ENCODE measurements at regions not wholly inside any gene's neighbourhood (a gene's known extent, or its start where the extent isn't known, plus 50 kb on each side); places are given as distances from the start of the nearest gene placed in this dataset.

DNA sequence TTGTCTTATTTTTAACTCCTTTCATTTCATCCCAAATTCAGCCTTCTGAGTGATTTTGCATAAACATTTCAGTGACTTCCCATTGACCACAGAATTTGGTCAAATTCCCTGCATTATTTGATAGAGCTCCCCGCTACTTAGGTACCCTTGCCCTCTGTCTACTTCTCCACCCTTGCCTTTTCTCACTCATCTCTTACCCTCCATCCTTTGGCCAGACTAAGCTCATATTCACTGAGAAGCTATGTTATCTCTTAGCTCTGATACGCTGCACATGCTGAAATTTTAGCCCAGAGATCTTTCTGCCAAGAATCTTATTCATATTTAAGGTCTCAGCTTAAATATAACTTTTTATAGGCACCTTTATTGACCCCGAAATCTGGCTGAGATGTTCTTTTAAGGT lies 1031.9 kb downstream of the ADGRL3 start:
- Histone ChIP-seq H3K27me3 (ENCODE audit: control insufficient read depth, insufficient read depth, low read length) (no peaks in the 10 kb centered on the region), H3K36me3 (ENCODE audit: control insufficient read depth in 2 of 3, insufficient read depth in 3 of 3, low read length in 3 of 3) (no peaks in the 10 kb centered on the region), H3K9ac (ENCODE audit: low read length in 3 of 3) (no peak overlapping the region), H3K4me3 (ENCODE audit: low read length in 3 of 3) (no peak overlapping the region), H3K27ac (ENCODE audit: low read depth in 2 of 2, low read length in 2 of 2) (no peak overlapping the region), H3K4me1 (ENCODE audit: control insufficient read depth in 2 of 3, insufficient read depth in 2 of 3, low read depth in 1 of 3, low read length in 3 of 3) (no peaks in the 10 kb centered on the region), H3K9me3 (ENCODE audit: control insufficient read depth in 2 of 3, insufficient read depth in 1 of 3, low read length in 3 of 3) (peaks cover 0 to 5% (median 0%) of the 10 kb centered on the region in 3 donors)
- no peak for FAIRE-seq
- intact Hi-C loops (cut with DNase I): no loop called here
- no peak for DNase-seq
- TF ChIP-seq, protein P1, sequence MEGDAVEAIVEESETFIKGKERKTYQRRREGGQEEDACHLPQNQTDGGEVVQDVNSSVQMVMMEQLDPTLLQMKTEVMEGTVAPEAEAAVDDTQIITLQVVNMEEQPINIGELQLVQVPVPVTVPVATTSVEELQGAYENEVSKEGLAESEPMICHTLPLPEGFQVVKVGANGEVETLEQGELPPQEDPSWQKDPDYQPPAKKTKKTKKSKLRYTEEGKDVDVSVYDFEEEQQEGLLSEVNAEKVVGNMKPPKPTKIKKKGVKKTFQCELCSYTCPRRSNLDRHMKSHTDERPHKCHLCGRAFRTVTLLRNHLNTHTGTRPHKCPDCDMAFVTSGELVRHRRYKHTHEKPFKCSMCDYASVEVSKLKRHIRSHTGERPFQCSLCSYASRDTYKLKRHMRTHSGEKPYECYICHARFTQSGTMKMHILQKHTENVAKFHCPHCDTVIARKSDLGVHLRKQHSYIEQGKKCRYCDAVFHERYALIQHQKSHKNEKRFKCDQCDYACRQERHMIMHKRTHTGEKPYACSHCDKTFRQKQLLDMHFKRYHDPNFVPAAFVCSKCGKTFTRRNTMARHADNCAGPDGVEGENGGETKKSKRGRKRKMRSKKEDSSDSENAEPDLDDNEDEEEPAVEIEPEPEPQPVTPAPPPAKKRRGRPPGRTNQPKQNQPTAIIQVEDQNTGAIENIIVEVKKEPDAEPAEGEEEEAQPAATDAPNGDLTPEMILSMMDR (IDR thresholded peaks at IDR 0.05; ENCODE audit: borderline replicate concordance, extremely low read depth, insufficient read depth): no peak

DNA sequence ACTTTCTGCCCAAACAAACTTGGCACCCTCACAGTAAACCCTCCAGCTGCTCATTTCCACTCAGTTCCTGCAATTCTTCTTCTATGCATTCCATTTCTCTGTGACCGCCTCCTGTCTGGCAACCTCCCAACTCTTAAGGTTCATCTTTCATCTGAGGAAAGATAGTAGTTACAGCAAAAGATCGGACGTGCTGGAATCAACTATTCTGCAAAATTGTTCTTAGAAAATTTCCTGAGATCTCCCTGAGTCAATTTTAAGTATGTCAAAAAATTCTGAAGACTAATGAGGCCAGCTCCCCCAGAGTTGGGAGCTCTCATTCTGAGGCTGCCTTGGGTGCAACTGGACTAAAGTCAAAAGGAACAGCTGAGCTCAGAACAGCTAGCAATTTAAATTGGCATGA lies 1026.0 kb downstream of the ADGRL3 start:
- Histone ChIP-seq H3K27ac (ENCODE audit: low read depth in 2 of 2, low read length in 2 of 2) (no peak overlapping the region), H3K27me3 (ENCODE audit: control insufficient read depth, insufficient read depth, low read length) (no peaks in the 10 kb centered on the region), H3K4me1 (ENCODE audit: control insufficient read depth in 2 of 3, insufficient read depth in 2 of 3, low read depth in 1 of 3, low read length in 3 of 3) (no peaks in the 10 kb centered on the region), H3K9ac (ENCODE audit: low read length in 3 of 3) (no peak overlapping the region), H3K36me3 (ENCODE audit: control insufficient read depth in 2 of 3, insufficient read depth in 3 of 3, low read length in 3 of 3) (no peaks in the 10 kb centered on the region), H3K4me3 (ENCODE audit: low read length in 3 of 3) (no peak overlapping the region), H3K9me3 (ENCODE audit: control insufficient read depth in 2 of 3, insufficient read depth in 1 of 3, low read length in 3 of 3) (peaks cover 0 to under 1% (median 0%) of the 10 kb centered on the region in 3 donors)
- DNase-seq (no peak), FAIRE-seq (no peak)
- intact Hi-C loops (cut with DNase I): no loop called here
- TF ChIP-seq, protein P1 (IDR thresholded peaks at IDR 0.05; ENCODE audit: borderline replicate concordance, extremely low read depth, insufficient read depth): no peak

DNA sequence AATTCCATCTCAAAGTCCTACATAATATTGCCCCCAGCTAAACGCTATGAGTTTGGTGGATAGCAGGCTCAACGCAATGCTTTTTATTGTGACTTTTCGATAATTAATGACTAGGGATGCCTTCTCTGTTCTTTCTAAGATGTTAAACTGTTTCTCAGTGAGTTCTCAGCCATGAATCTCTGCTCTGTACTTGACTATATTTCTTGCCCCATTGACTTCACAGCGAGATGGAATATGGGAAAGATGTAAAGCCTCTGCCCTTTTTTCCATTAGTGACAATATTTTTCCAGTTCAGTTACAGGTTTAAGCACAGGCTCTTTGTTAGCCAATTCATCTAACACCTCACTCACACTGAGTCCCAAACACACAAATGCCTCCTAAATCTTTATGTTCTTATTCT lies 1022.0 kb downstream of the ADGRL3 start:
- TF ChIP-seq, protein P1 (IDR thresholded peaks at IDR 0.05; ENCODE audit: borderline replicate concordance, extremely low read depth, insufficient read depth): no peak
- no peaks in the 10 kb centered on the region for H3K27me3 ChIP-seq (ENCODE audit: control insufficient read depth, insufficient read depth, low read length)
- no peak overlapping the region for H3K4me3 ChIP-seq (ENCODE audit: low read length in 3 of 3)
- FAIRE-seq (no peak), DNase-seq (no peak)
- peaks cover 0 to 2% (median 0%) of the 10 kb centered on the region in 3 donors for H3K9me3 ChIP-seq (ENCODE audit: control insufficient read depth in 2 of 3, insufficient read depth in 1 of 3, low read length in 3 of 3)
- H3K9ac ChIP-seq (ENCODE audit: low read length in 3 of 3): no peak overlapping the region
- H3K36me3 ChIP-seq (ENCODE audit: control insufficient read depth in 2 of 3, insufficient read depth in 3 of 3, low read length in 3 of 3): no peaks in the 10 kb centered on the region
- no peaks in the 10 kb centered on the region for H3K4me1 ChIP-seq (ENCODE audit: control insufficient read depth in 2 of 3, insufficient read depth in 2 of 3, low read depth in 1 of 3, low read length in 3 of 3)
- intact Hi-C loops (cut with DNase I): no loop called here
- no peak overlapping the region for H3K27ac ChIP-seq (ENCODE audit: low read depth in 2 of 2, low read length in 2 of 2)

DNA sequence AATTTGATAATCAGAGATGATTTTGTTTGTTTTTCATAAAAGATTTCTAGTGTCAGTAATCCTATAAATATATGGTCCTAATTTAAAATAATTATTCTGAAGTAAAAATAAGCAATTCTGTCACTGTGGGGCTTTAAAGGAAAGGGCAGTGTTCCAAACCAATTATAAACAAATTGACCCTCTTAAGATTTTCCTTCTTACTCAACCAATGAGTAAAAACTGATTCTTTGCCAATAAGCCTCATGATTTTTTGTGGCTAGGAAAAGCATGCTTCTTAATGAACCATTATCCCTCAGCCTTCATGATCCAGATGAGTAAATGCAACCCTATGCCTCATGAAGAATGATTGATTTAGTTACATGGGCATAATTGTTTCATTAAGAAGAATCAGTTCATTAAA lies 1010.4 kb downstream of the ADGRL3 start:
- Histone ChIP-seq H3K36me3 (ENCODE audit: control insufficient read depth in 2 of 3, insufficient read depth in 3 of 3, low read length in 3 of 3) (no peaks in the 10 kb centered on the region), H3K9ac (ENCODE audit: low read length in 3 of 3) (no peak overlapping the region), H3K27me3 (ENCODE audit: control insufficient read depth, insufficient read depth, low read length) (no peaks in the 10 kb centered on the region), H3K9me3 (ENCODE audit: control insufficient read depth in 2 of 3, insufficient read depth in 1 of 3, low read length in 3 of 3) (no peaks in the 10 kb centered on the region), H3K4me3 (ENCODE audit: low read length in 3 of 3) (no peak overlapping the region), H3K27ac (ENCODE audit: low read depth in 2 of 2, low read length in 2 of 2) (no peak overlapping the region), H3K4me1 (ENCODE audit: control insufficient read depth in 2 of 3, insufficient read depth in 2 of 3, low read depth in 1 of 3, low read length in 3 of 3) (no peaks in the 10 kb centered on the region)
- TF ChIP-seq, protein P1 (IDR thresholded peaks at IDR 0.05; ENCODE audit: borderline replicate concordance, extremely low read depth, insufficient read depth): no peak
- intact Hi-C loops (cut with DNase I): no loop called here
- FAIRE-seq (no peak), DNase-seq (no peak)
